Nephron (organoid): ENCODE measurements at regions not wholly inside any gene's neighbourhood (a gene's known extent, or its start where the extent isn't known, plus 50 kb on each side); places are given as distances from the start of the nearest gene placed in this dataset.

Experiments
- H3K27ac Mint-ChIP-seq, 3 experiments: 2 replicates each; pipeline ENCODE4 v1.8.0; 2020; ENCODE audit warnings: mixed read lengths in 3 of 3, mild to moderate bottlenecking in 2 of 3, moderate library complexity in 1 of 3
- H3K27me3 Mint-ChIP-seq: 2 replicates; pipeline ENCODE4 v1.8.0; 2021; ENCODE audit warnings: low read depth, mild to moderate bottlenecking, moderate library complexity, mixed read lengths
- H3K36me3 Mint-ChIP-seq: 2 replicates; pipeline ENCODE4 v1.8.0; 2020; ENCODE audit warnings: low read depth, mixed read lengths
- H3K4me1 Mint-ChIP-seq: 2 replicates; pipeline ENCODE4 v1.8.0; 2020; ENCODE audit warnings: mixed read lengths
- H3K4me3 Mint-ChIP-seq, 3 experiments: 2 replicates each; pipeline ENCODE4 v1.8.0; 2020; ENCODE audit warnings: mild to moderate bottlenecking in 3 of 3, mixed read lengths in 3 of 3, moderate library complexity in 2 of 3
- H3K9me3 Mint-ChIP-seq: 2 replicates; pipeline ENCODE4 v1.8.0; 2020; ENCODE audit warnings: mixed read lengths
- TF ChIP-seq, protein P1 (sequence below), 3 experiments: fragments of 200-600 bp; sonication (generic); IDR thresholded peaks; one replicate each; pipeline ENCODE4 v1.5.0; 2021; ENCODE audit warnings: antibody characterized with exemption in 3 of 3; ENCODE audit not compliant: unreplicated experiment in 3 of 3

DNA sequence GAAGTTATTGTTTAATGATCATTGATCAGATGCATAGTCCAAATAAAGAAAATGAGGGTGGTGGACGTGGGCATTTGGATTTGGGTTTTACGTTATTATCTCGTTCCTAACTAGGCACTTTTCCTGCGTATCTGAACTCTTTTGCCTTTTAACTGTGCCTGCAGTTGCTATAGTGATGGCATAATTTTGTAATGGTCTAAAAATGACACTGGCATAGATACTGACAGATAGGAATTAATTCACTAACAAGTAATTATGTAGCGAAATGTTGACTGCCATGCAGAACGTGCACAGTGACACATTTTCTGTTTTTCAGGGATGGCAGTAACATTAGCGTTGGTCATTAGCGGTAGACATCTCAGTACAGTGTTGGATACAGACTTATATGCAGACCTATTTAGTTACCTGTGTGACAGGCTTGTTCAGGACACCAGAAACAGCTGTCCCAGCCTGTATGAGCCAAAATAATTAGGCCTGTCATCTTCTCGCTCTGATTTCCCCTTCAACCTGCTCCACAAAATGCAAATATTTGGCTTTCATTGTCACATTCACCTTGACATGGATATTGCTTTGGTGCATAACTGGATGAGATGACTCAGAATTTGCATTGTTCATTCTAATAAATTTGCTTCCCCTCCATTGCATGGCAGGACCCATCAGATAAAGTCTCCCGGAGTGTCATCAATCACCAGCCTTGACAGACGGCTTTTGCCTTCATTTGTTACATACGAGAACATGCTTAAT lies 413.3 kb upstream of the IRX1 start:
- Mint-ChIP-seq H3K27ac (no peak overlapping the region), H3K36me3 (no peaks in the 10 kb centered on the region), H3K4me1 (no peaks in the 10 kb centered on the region), H3K27me3 (peaks cover 33% of the 10 kb centered on the region), H3K9me3 (no peaks in the 10 kb centered on the region), H3K4me3 (no peak overlapping the region)
- TF ChIP-seq, protein P1, sequence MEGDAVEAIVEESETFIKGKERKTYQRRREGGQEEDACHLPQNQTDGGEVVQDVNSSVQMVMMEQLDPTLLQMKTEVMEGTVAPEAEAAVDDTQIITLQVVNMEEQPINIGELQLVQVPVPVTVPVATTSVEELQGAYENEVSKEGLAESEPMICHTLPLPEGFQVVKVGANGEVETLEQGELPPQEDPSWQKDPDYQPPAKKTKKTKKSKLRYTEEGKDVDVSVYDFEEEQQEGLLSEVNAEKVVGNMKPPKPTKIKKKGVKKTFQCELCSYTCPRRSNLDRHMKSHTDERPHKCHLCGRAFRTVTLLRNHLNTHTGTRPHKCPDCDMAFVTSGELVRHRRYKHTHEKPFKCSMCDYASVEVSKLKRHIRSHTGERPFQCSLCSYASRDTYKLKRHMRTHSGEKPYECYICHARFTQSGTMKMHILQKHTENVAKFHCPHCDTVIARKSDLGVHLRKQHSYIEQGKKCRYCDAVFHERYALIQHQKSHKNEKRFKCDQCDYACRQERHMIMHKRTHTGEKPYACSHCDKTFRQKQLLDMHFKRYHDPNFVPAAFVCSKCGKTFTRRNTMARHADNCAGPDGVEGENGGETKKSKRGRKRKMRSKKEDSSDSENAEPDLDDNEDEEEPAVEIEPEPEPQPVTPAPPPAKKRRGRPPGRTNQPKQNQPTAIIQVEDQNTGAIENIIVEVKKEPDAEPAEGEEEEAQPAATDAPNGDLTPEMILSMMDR (IDR thresholded peaks at IDR 0.05; ENCODE audit: unreplicated experiment in 3 of 3): no peak

DNA sequence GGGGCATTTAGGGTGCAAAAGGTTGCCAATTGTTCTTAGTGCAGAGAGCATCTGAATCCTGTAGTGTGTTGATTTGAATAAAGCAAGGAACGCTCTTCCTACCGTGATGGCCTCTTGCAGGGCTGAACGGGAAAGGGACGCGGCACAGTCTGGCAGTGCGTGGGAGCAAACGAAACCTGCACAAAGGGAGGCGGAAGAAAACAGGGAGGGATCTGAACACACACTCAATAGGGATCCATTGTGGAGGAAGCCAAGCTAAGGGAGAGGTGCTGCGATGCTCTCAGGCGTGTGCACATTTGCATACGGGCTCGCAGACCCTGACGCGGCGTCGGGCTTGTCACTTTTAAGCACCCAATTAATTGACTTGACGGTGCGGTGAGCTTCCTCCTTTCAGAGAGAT lies 414.0 kb upstream of the IRX1 start:
- H3K4me1 Mint-ChIP-seq: no peaks in the 10 kb centered on the region
- no peak overlapping the region for H3K27ac Mint-ChIP-seq
- no peaks in the 10 kb centered on the region for H3K9me3 Mint-ChIP-seq
- TF ChIP-seq, protein P1 (IDR thresholded peaks at IDR 0.05; ENCODE audit: unreplicated experiment in 3 of 3): no peak
- no peak overlapping the region for H3K4me3 Mint-ChIP-seq
- peaks cover 27% of the 10 kb centered on the region for H3K27me3 Mint-ChIP-seq
- no peaks in the 10 kb centered on the region for H3K36me3 Mint-ChIP-seq

DNA sequence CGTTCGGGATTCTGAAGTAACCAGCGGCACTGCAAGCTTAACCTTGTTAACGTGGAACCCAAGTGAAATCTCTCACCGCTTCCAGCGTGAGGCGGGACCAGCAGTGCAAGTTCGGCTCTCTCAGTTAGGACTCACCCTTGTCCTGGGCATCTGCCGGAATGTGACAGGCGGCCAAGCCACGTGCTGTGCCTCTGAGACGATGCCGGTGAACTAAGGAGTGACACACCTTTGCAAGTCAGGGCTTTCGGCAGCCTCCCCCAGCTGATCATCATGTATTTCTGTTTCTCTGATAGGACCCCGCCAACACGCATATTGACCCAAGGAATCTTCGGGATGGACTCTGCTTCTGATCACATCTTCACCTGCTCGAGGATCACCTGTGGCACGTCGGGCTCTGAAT lies 415.0 kb upstream of the IRX1 start:
- no peaks in the 10 kb centered on the region for H3K9me3 Mint-ChIP-seq
- TF ChIP-seq, protein P1 (IDR thresholded peaks at IDR 0.05; ENCODE audit: unreplicated experiment in 3 of 3): no peak
- peaks cover 19% of the 10 kb centered on the region for H3K27me3 Mint-ChIP-seq
- H3K4me3 Mint-ChIP-seq: no peak overlapping the region
- no peaks in the 10 kb centered on the region for H3K4me1 Mint-ChIP-seq
- H3K27ac Mint-ChIP-seq: no peak overlapping the region
- H3K36me3 Mint-ChIP-seq: no peaks in the 10 kb centered on the region

DNA sequence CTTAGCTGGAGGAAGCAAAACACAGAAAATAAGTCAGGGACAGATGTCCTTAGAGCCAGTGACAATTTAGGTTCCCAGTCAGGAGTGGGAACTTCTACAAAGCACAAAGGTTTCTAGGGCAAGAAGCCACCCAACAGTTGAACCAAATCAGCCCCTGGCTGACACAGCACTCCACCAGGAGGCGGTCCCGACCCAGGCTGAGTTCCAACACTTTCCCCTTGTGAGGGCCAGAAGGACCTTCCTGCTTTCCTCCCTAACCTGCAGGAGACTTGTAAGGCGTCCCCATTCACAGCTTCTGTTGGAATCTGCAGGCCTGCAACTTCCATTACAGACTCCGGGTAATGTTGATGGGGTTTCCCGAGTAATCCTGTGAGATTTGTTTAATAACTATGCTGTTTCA lies 416.4 kb upstream of the IRX1 start:
- H3K4me1 Mint-ChIP-seq: no peaks in the 10 kb centered on the region
- no peak overlapping the region for H3K4me3 Mint-ChIP-seq
- H3K9me3 Mint-ChIP-seq: no peaks in the 10 kb centered on the region
- no peak overlapping the region for H3K27ac Mint-ChIP-seq
- H3K36me3 Mint-ChIP-seq: no peaks in the 10 kb centered on the region
- H3K27me3 Mint-ChIP-seq: peaks cover 11% of the 10 kb centered on the region
- TF ChIP-seq, protein P1 (IDR thresholded peaks at IDR 0.05; ENCODE audit: unreplicated experiment in 3 of 3): no peak

DNA sequence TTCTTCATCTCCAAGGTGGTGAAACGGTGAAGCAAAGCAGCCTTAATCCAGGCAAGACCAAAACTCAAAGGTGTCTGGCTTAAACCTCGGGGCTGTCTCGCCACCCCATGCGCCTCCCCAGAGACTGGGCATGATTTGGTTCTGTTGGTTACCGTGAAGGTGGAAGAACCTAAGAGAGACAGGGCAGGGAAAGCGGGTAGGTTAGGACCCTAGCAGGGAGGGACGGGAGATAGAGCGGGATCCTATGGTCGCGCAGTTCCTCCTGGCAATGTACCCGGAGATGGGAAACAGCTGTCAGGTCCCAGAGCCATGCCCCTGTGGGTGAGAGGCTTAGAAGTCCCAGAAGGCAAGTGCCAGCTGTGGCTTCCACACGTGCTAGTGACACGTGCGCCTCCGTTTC lies 418.3 kb upstream of the IRX1 start:
- H3K27me3 Mint-ChIP-seq: peaks cover 11% of the 10 kb centered on the region
- H3K36me3 Mint-ChIP-seq: no peaks in the 10 kb centered on the region
- TF ChIP-seq, protein P1 (IDR thresholded peaks at IDR 0.05; ENCODE audit: unreplicated experiment in 3 of 3): no peak
- no peak overlapping the region for H3K27ac Mint-ChIP-seq
- H3K4me3 Mint-ChIP-seq: no peak overlapping the region
- H3K4me1 Mint-ChIP-seq: no peaks in the 10 kb centered on the region
- no peaks in the 10 kb centered on the region for H3K9me3 Mint-ChIP-seq

DNA sequence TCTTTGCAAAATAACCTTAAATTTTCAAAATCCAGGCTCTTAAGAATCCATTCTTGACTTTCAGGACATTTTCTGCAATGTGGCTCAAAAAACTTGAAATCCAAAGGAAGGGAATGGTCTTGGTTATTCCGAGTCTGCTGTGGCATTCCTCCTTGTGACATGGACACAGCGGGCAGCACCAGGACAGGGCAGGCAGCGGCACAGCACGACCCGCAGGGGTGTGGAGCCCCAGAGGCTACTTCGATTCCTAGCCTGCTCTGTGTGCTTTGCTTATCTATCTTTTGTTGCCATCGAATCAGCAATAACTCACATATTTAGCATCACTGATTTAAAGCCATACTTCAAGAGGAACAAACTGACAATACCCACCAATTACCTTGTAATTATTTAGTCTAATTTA lies 420.2 kb upstream of the IRX1 start:
- no peaks in the 10 kb centered on the region for H3K4me1 Mint-ChIP-seq
- TF ChIP-seq, protein P1 (IDR thresholded peaks at IDR 0.05; ENCODE audit: unreplicated experiment in 3 of 3): no peak
- H3K4me3 Mint-ChIP-seq: no peak overlapping the region
- H3K9me3 Mint-ChIP-seq: peaks cover 3% of the 10 kb centered on the region
- peaks cover 5% of the 10 kb centered on the region for H3K27me3 Mint-ChIP-seq
- no peak overlapping the region for H3K27ac Mint-ChIP-seq
- no peaks in the 10 kb centered on the region for H3K36me3 Mint-ChIP-seq
